ENCODE measurements at regions not wholly inside any gene's neighbourhood (a gene's known extent, or its start where the extent isn't known, plus 50 kb on each side); places are given as distances from the start of the nearest gene placed in this dataset.

GRCh38 chr14:98162856-98163805 is 1108.9 kb downstream of the BCL11B start:
- no peak for TF ChIP-seq POLR2A (IDR thresholded peaks at IDR 0.05)
- no peak for TF ChIP-seq CTCF (IDR thresholded peaks at IDR 0.05)
- no peak for TF ChIP-seq EP300 (IDR thresholded peaks at IDR 0.05)
